Astrocyte (in vitro differentiated cells and primary cell): ENCODE measurements at regions not wholly inside any gene's neighbourhood (a gene's known extent, or its start where the extent isn't known, plus 50 kb on each side); places are given as distances from the start of the nearest gene placed in this dataset.

Experiments
- DNase-seq: peaks from one replicate; pipeline ENCODE4 v3.0.0-alpha.2; 2010; ENCODE audit warnings: low read depth
- FAIRE-seq: peaks from 2 replicates; lab custom pipeline; 2011; peaks lifted over from hg19 to GRCh38; lab: Jason Lieb, UNC
- H2AFZ ChIP-seq: 2 replicates; pipeline ENCODE4 v1.6.0; 2012; ENCODE audit warnings: low read depth, low read length, inconsistent platforms
- H3K27ac ChIP-seq: 2 replicates; pipeline ENCODE4 v1.5.1; 2011; ENCODE audit warnings: low read depth, low read length, inconsistent platforms
- H3K27me3 ChIP-seq: 2 replicates; pipeline ENCODE4 v1.6.0; 2011; ENCODE audit warnings: low read length, inconsistent platforms; ENCODE audit not compliant: insufficient read depth
- H3K36me3 ChIP-seq: 2 replicates; pipeline ENCODE4 v1.5.1; 2011; ENCODE audit warnings: low read length, inconsistent platforms; ENCODE audit not compliant: insufficient read depth
- H3K4me1 ChIP-seq: 2 replicates; pipeline ENCODE4 v1.5.1; 2011; ENCODE audit warnings: low read length, inconsistent platforms; ENCODE audit not compliant: insufficient read depth
- H3K4me2 ChIP-seq: 2 replicates; pipeline ENCODE4 v1.6.0; 2012; ENCODE audit warnings: low read length, inconsistent platforms
- H3K4me3 ChIP-seq: 2 replicates; pipeline ENCODE4 v1.5.1; 2011; ENCODE audit warnings: low read depth, mild to moderate bottlenecking, low read length, inconsistent platforms; ENCODE audit not compliant: insufficient read depth
- H3K79me2 ChIP-seq: 2 replicates; pipeline ENCODE4 v1.6.0; 2012; ENCODE audit warnings: mild to moderate bottlenecking, low read length, inconsistent platforms; ENCODE audit not compliant: insufficient read depth
- H3K9ac ChIP-seq: 2 replicates; pipeline ENCODE4 v1.6.0; 2012; ENCODE audit warnings: mild to moderate bottlenecking, low read length, inconsistent platforms
- H3K9me3 ChIP-seq: 2 replicates; pipeline ENCODE4 v1.5.1; 2012; ENCODE audit warnings: low read depth, mild to moderate bottlenecking, low read length, inconsistent platforms; ENCODE audit not compliant: insufficient read depth
- H4K20me1 ChIP-seq: 2 replicates; pipeline ENCODE4 v1.6.0; 2012; ENCODE audit warnings: low read length, inconsistent platforms; ENCODE audit not compliant: insufficient read depth
- H3K27ac Mint-ChIP-seq: one replicate; pipeline ENCODE4 v1.8.0; 2021; ENCODE audit warnings: mild to moderate bottlenecking, mixed read lengths; ENCODE audit not compliant: unreplicated experiment
- H3K27me3 Mint-ChIP-seq: one replicate; pipeline ENCODE4 v1.8.0; 2021; ENCODE audit warnings: low read depth, mixed read lengths; ENCODE audit not compliant: unreplicated experiment
- H3K36me3 Mint-ChIP-seq: one replicate; pipeline ENCODE4 v1.8.0; 2021; ENCODE audit warnings: low read depth, mixed read lengths; ENCODE audit not compliant: unreplicated experiment
- H3K4me1 Mint-ChIP-seq: one replicate; pipeline ENCODE4 v1.8.0; 2021; ENCODE audit warnings: low read depth, mixed read lengths; ENCODE audit not compliant: unreplicated experiment
- H3K4me3 Mint-ChIP-seq: one replicate; pipeline ENCODE4 v1.8.0; 2021; ENCODE audit warnings: mild to moderate bottlenecking, moderate library complexity, mixed read lengths; ENCODE audit not compliant: unreplicated experiment
- H3K9me3 Mint-ChIP-seq: one replicate; pipeline ENCODE4 v1.8.0; 2021; ENCODE audit warnings: mild to moderate bottlenecking, mixed read lengths; ENCODE audit not compliant: unreplicated experiment
- CTCF ChIP-seq: IDR thresholded peaks from 2 replicates; pipeline ENCODE4 v1.5.1; 2011; ENCODE audit warnings: low read depth, mild to moderate bottlenecking, inconsistent platforms, low read length, moderate library complexity; ENCODE audit not compliant: insufficient read depth
- EZH2 ChIP-seq: IDR thresholded peaks from 2 replicates; pipeline ENCODE4 v1.6.1; 2012; ENCODE audit warnings: mild to moderate bottlenecking, low read length, inconsistent platforms; ENCODE audit not compliant: insufficient read depth

GRCh38 chr18:22700920-22701319 is 232.2 kb upstream of the RBBP8 start:
- no peaks in the 10 kb centered on the region for H3K36me3 ChIP-seq
- Mint-ChIP-seq H3K27me3 (no peaks in the 10 kb centered on the region), H3K36me3 (no peaks in the 10 kb centered on the region), H3K9me3 (peaks cover 6% of the 10 kb centered on the region), H3K4me1 (peaks cover 23% of the 10 kb centered on the region), H3K4me3 (no peak overlapping the region), H3K27ac (no peak overlapping the region)
- no peaks in the 10 kb centered on the region for H4K20me1 ChIP-seq
- H3K4me3 ChIP-seq, result no peak overlapping the region
- DNase-seq (no peak), FAIRE-seq (no peak)
- no peak for TF ChIP-seq CTCF
- no peak for TF ChIP-seq EZH2
- no peak overlapping the region for H2AFZ ChIP-seq
- H3K4me1 ChIP-seq, result peaks cover 12% of the 10 kb centered on the region
- no peak overlapping the region for H3K4me2 ChIP-seq
- no peaks in the 10 kb centered on the region for H3K27me3 ChIP-seq
- no peaks in the 10 kb centered on the region for H3K79me2 ChIP-seq
- H3K27ac ChIP-seq, result no peak overlapping the region
- no peak overlapping the region for H3K9ac ChIP-seq
- H3K9me3 ChIP-seq, result no peaks in the 10 kb centered on the region

DNA sequence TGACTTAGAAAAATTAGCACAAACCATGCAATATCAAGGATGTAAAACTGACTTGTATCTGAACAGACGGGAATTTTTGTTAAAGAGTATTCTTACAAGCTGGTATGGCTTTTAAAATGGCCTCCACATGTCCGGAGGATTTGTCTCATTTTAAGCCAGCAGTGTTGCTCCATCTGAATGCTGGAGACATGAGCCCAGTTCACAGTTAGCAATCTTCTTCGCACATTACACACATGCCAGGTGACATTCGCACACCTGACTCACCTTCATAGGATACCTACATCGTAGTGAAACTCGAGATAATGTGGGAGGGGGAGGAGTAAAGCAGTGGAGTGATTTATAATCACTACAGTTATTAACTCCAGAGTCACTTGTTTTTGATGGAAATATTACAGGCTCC is 231.8 kb upstream of the RBBP8 start:
- Mint-ChIP-seq H3K27ac (no peak overlapping the region), H3K4me3 (no peak overlapping the region)
- TF ChIP-seq CTCF (no peak), EZH2 (no peak)

DNA sequence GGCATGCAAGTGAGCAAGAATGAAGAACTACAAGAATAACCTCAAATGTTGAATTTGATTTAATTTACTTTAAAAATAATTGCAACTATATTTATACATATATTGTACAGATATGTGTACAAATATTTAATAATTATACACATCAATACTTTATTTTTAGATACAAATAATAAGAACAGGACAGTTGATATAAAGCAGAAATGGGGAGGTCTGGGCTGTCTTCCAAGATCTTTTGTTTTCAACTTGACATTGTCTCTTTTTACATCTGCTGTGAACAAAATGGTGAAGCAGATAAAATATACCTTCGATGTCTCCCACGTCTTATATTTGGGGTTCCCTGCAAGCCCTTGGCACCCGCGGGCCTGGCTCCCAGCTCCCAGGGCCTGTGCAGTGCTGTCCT is 231.3 kb upstream of the RBBP8 start:
- no peaks in the 10 kb centered on the region for H3K36me3 Mint-ChIP-seq
- Histone ChIP-seq H3K4me2 (no peak overlapping the region), H3K79me2 (no peaks in the 10 kb centered on the region), H2AFZ (no peak overlapping the region), H3K27ac (no peak overlapping the region), H4K20me1 (no peaks in the 10 kb centered on the region), H3K27me3 (no peaks in the 10 kb centered on the region), H3K9me3 (no peaks in the 10 kb centered on the region), H3K4me1 (peaks cover 9% of the 10 kb centered on the region), H3K36me3 (no peaks in the 10 kb centered on the region), H3K9ac (no peak overlapping the region), H3K4me3 (no peak overlapping the region)
- H3K27ac Mint-ChIP-seq, result no peak overlapping the region
- H3K4me1 Mint-ChIP-seq, result peaks cover 24% of the 10 kb centered on the region
- DNase-seq, result no peak
- TF ChIP-seq CTCF (no peak), EZH2 (no peak)
- peaks cover 7% of the 10 kb centered on the region for H3K9me3 Mint-ChIP-seq
- H3K4me3 Mint-ChIP-seq, result no peak overlapping the region
- no peaks in the 10 kb centered on the region for H3K27me3 Mint-ChIP-seq
- FAIRE-seq, result no peak

More for the DNA sequence above, 231.8 kb upstream of the RBBP8 start:
- DNase-seq (no peak), FAIRE-seq (no peak)
- Mint-ChIP-seq H3K4me1 (peaks cover 24% of the 10 kb centered on the region), H3K9me3 (peaks cover 7% of the 10 kb centered on the region), H3K27me3 (no peaks in the 10 kb centered on the region), H3K36me3 (no peaks in the 10 kb centered on the region)
- Histone ChIP-seq H3K4me3 (no peak overlapping the region), H3K79me2 (no peaks in the 10 kb centered on the region), H4K20me1 (no peaks in the 10 kb centered on the region), H3K27ac (no peak overlapping the region), H3K36me3 (no peaks in the 10 kb centered on the region), H3K4me1 (peaks cover 9% of the 10 kb centered on the region), H3K9ac (no peak overlapping the region), H3K4me2 (no peak overlapping the region), H3K9me3 (no peaks in the 10 kb centered on the region), H3K27me3 (no peaks in the 10 kb centered on the region), H2AFZ (no peak overlapping the region)
